Psoas muscle (tissue), 7 donors: ENCODE measurements at regions not wholly inside any gene's neighbourhood (a gene's known extent, or its start where the extent isn't known, plus 50 kb on each side); places are given as distances from the start of the nearest gene placed in this dataset.

ENCODE experiments used
- ATAC-seq, 4 donors: fragments of 200-7000 bp; cut with Tn5 transposase; one replicate each; pipeline ENCODE4 v1.9.1; 2020; ENCODE audit warnings: moderate library complexity in 3 of 4, mild to moderate bottlenecking in 2 of 4
- DNase-seq, 2 donors: peaks; one replicate each; pipeline ENCODE4 v3.0.0-alpha.2; 2020
- H3K27ac ChIP-seq: fragments of 200-600 bp; one replicate; pipeline ENCODE4 v1.8.0; 2022
- H3K27me3 ChIP-seq, 3 donors: fragments of 200-600 bp in 1 of 3; one replicate each; pipeline versions ENCODE4 v1.6.1 to v1.8.0; 2013 to 2022; ENCODE audit warnings: low read length in 2 of 3, mild to moderate bottlenecking in 2 of 3, moderate library complexity in 1 of 3; ENCODE audit not compliant: insufficient read depth in 3 of 3
- H3K36me3 ChIP-seq, 2 donors: fragments of 200-600 bp in 1 of 2; one replicate each; pipeline versions ENCODE4 v1.6.1 to v1.8.0; 2013 to 2022; ENCODE audit warnings: low read depth in 1 of 2, mild to moderate bottlenecking in 1 of 2, moderate library complexity in 1 of 2; ENCODE audit not compliant: insufficient read depth in 1 of 2
- H3K4me1 ChIP-seq: fragments of 200-600 bp; one replicate; pipeline ENCODE4 v1.8.0; 2022
- H3K4me3 ChIP-seq: fragments of 200-600 bp; one replicate; pipeline ENCODE4 v1.8.0; 2022; ENCODE audit warnings: mild to moderate bottlenecking
- H3K9me3 ChIP-seq: fragments of 200-600 bp; one replicate; pipeline ENCODE4 v1.8.0; 2022
- CTCF ChIP-seq: fragments of 200-600 bp; IDR thresholded peaks from one replicate; pipeline ENCODE4 v1.8.0; 2022; ENCODE audit warnings: antibody characterized with exemption
- WGBS, 3 donors: extraction: QIAGEN DNeasy Blood & Tissue Kit; methylation state at CpG; one replicate each; pipeline versions ENCODE4 v1.1.6 to v1.1.7; 2013; 5-methylcytosine and 5-hydroxymethylcytosine counted together
- intact Hi-C, 2 donors: fragments of 100-400 bp; cut with DNase I; formaldehyde crosslinking; loops; one replicate each; pipeline versions ENCODE4 v1.11.0 to v1.14.2; 2022
- donor health status: healthy with polysubstance abuse.
- donor health status: DM: no; HTN: no; CAD: no; lungs with moderate emphysema.
- donor health status: Bipolar disorder and iron deficiency.
- donor health status: healthy.
- donor health status: DM: yes; HTN: yes; CAD: no.
- donor health status: DM: no; HTN: no; CAD: no.
- donor health status: DM: yes; HTN: yes; CAD: no.

- DNase-seq (peak; percentile 85 to 92), ATAC-seq (peak; percentile 73 to 87 (median 80))
- peaks cover 0 to 8% (median 4%) of the 10 kb centered on the region in 3 donors for H3K27me3 ChIP-seq
- no peaks in the 10 kb centered on the region for H3K9me3 ChIP-seq
- intact Hi-C loops = no loop called here
- no peaks in the 10 kb centered on the region for H3K4me1 ChIP-seq
- 34 to 35% (median 35%) methylated on average over 14 of the region's 14 CpGs for WGBS, 3 donors
- no peak for TF ChIP-seq CTCF
- H3K4me3 ChIP-seq = no peak overlapping the region
- no peak overlapping the region for H3K27ac ChIP-seq
- no peaks in the 10 kb centered on the region for H3K36me3 ChIP-seq
These were observed 66.0 kb upstream of the SLC25A33 start for GRCh38 chr1:9473032-9473807.

GRCh38 chr1:9475061-9475627 lies 64.1 kb upstream of the SLC25A33 start:
- Histone ChIP-seq H3K4me3 (no peak overlapping the region), H3K27me3 (peaks cover 0 to 8% (median 4%) of the 10 kb centered on the region in 3 donors), H3K27ac (no peak overlapping the region), H3K36me3 (no peaks in the 10 kb centered on the region), H3K4me1 (no peaks in the 10 kb centered on the region), H3K9me3 (no peaks in the 10 kb centered on the region)
- intact Hi-C loops = no loop called here
- ATAC-seq (no peak), DNase-seq (no peak)
- WGBS, 3 donors = 66 to 71% (median 67%) methylated on average over 15 of the region's 15 CpGs
- no peak for TF ChIP-seq CTCF

GRCh38 chr1:9476790-9477463 lies 62.3 kb upstream of the SLC25A33 start:
- TF ChIP-seq CTCF = no peak
- WGBS, 3 donors = 50 to 63% (median 57%) methylated on average over 4 of the region's 4 CpGs
- intact Hi-C loops = no loop called here
- no peak overlapping the region for H3K4me3 ChIP-seq
- peaks cover 0 to 8% (median 4%) of the 10 kb centered on the region in 3 donors for H3K27me3 ChIP-seq
- ATAC-seq = peak in 3 of 4 donors; percentile 62 to 76 (median 62)
- H3K4me1 ChIP-seq = no peaks in the 10 kb centered on the region
- H3K9me3 ChIP-seq = no peaks in the 10 kb centered on the region
- no peak for DNase-seq
- H3K27ac ChIP-seq = no peak overlapping the region
- no peaks in the 10 kb centered on the region for H3K36me3 ChIP-seq

- Histone ChIP-seq H3K9me3 (no peaks in the 10 kb centered on the region), H3K4me1 (no peaks in the 10 kb centered on the region), H3K36me3 (no peaks in the 10 kb centered on the region), H3K27me3 (peaks cover 0 to 8% (median 4%) of the 10 kb centered on the region in 3 donors), H3K27ac (no peak overlapping the region), H3K4me3 (no peak overlapping the region)
- DNase-seq = no peak
- WGBS, 3 donors = 85 to 93% (median 92%) methylated on average over 4 of the region's 4 CpGs
- intact Hi-C loops = no loop called here
- ATAC-seq = no peak
- TF ChIP-seq CTCF = no peak
These were observed 61.7 kb upstream of the SLC25A33 start for GRCh38 chr1:9477535-9477934.
